Heart left ventricle (tissue), 13 donors: ENCODE measurements at regions not wholly inside any gene's neighbourhood (a gene's known extent, or its start where the extent isn't known, plus 50 kb on each side); places are given as distances from the start of the nearest gene placed in this dataset.

Experiments
- CTCF ChIP-seq, 12 donors: fragments of 200-600 bp; sonication (generic) in 4 of 12; IDR thresholded peaks; one replicate each; pipeline versions ENCODE4 v1.5.0 to v1.8.0; 2018 to 2022; ENCODE audit warnings: antibody characterized with exemption in 12 of 12, mild to moderate bottlenecking in 5 of 12
- POLR2A ChIP-seq, 2 donors: fragments of 450-650 bp; IDR thresholded peaks; one replicate each; pipeline ENCODE4 v1.6.1; 2017; ENCODE audit warnings: antibody characterized with exemption in 2 of 2, mild to moderate bottlenecking in 2 of 2, moderate library complexity in 2 of 2
- donor health status: ischemic (EF 13 %, LVEDD 7.1; RV severe dilation, severe dysfunction).
- donor health status: DM: no; HTN: yes; CAD: no.
- donor health status: DM: no; HTN: no; CAD: no.
- donor health status: ischemic (EF 25% LVEDD 6.9; RV normal size, moderate dysfunction).
- donor health status: ischemic (EF 25% LVEDD 5.7; RV mildly dilated, moderate dysfunction).
- donor health status: ischemic (EF 35%, LVEDD 5.7; RV mildly dilated, moderate dysfunction).
- donor health status: nonischemic (EF 11% LVEDD 7.7; RV severe dilation, severe dysfunction).
- donor health status: DM: yes; HTN: yes; CAD: no.
- donor health status: PGD.
- donor health status: ischemic (EF 29% LVEDD 5.4; RV normal size, mild dysfunction).
- donor health status: nonischemic (EF 23%, LVEDD 6.1; RV moderate dilation, normal function).

GRCh38 chrX:79288733-79289132 is 78.4 kb downstream of the ITM2A start:
- TF ChIP-seq CTCF (IDR thresholded peaks at IDR 0.05) (no peak), POLR2A (IDR thresholded peaks at IDR 0.05) (no peak)
